ENCODE measurements at regions not wholly inside any gene's neighbourhood (a gene's known extent, or its start where the extent isn't known, plus 50 kb on each side); places are given as distances from the start of the nearest gene placed in this dataset.

- H3K27ac ChIP-seq (ENCODE audit: insufficient read depth, low read length) = no peak overlapping the region
- TF ChIP-seq EZH2 (IDR thresholded peaks at IDR 0.05; ENCODE audit: low read length, missing control alignments) = no peak
- TF ChIP-seq, protein P1, sequence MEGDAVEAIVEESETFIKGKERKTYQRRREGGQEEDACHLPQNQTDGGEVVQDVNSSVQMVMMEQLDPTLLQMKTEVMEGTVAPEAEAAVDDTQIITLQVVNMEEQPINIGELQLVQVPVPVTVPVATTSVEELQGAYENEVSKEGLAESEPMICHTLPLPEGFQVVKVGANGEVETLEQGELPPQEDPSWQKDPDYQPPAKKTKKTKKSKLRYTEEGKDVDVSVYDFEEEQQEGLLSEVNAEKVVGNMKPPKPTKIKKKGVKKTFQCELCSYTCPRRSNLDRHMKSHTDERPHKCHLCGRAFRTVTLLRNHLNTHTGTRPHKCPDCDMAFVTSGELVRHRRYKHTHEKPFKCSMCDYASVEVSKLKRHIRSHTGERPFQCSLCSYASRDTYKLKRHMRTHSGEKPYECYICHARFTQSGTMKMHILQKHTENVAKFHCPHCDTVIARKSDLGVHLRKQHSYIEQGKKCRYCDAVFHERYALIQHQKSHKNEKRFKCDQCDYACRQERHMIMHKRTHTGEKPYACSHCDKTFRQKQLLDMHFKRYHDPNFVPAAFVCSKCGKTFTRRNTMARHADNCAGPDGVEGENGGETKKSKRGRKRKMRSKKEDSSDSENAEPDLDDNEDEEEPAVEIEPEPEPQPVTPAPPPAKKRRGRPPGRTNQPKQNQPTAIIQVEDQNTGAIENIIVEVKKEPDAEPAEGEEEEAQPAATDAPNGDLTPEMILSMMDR (conservative IDR thresholded peaks at IDR 0.05 in 1 of 2, IDR thresholded peaks at IDR 0.05 in 1 of 2; ENCODE audit: low read depth in 1 of 2, low read length in 2 of 2) = no peak
- H3K9ac ChIP-seq (ENCODE audit: insufficient read depth, low read length) = no peak overlapping the region
- no peak overlapping the region for H3K4me3 ChIP-seq (replicated peaks in 1 of 4; ENCODE audit: control extremely low read depth in 1 of 4, insufficient read depth in 1 of 4, low read depth in 3 of 4, low read length in 4 of 4)
- no peaks in the 10 kb centered on the region for H4K20me1 ChIP-seq (ENCODE audit: control insufficient read depth, extremely low read depth, insufficient read depth, low read length)
- no peak overlapping the region for H3K4me2 ChIP-seq (ENCODE audit: extremely low read depth, insufficient read depth, low read length)
- no peak overlapping the region for H2AFZ ChIP-seq (ENCODE audit: low read length)
- no peaks in the 10 kb centered on the region for H3K36me3 ChIP-seq (ENCODE audit: control insufficient read depth, insufficient read depth, low read length)
- DNase-seq (ENCODE audit: low read depth in 2 of 2) = no peak
- no peaks in the 10 kb centered on the region for H3K9me3 ChIP-seq (ENCODE audit: control insufficient read depth, insufficient read depth, low read depth, low read length)
- H3K79me2 ChIP-seq (ENCODE audit: control insufficient read depth, insufficient read depth, low read length) = no peaks in the 10 kb centered on the region
- H3K4me1 ChIP-seq (ENCODE audit: control insufficient read depth, extremely low read depth, insufficient read depth, low read length) = no peaks in the 10 kb centered on the region
- H3K27me3 ChIP-seq (ENCODE audit: control insufficient read depth, insufficient read depth, low read length) = no peaks in the 10 kb centered on the region
These were observed 1932.3 kb upstream of the CDH6 start for GRCh38 chr5:29261213-29261612.

DNA sequence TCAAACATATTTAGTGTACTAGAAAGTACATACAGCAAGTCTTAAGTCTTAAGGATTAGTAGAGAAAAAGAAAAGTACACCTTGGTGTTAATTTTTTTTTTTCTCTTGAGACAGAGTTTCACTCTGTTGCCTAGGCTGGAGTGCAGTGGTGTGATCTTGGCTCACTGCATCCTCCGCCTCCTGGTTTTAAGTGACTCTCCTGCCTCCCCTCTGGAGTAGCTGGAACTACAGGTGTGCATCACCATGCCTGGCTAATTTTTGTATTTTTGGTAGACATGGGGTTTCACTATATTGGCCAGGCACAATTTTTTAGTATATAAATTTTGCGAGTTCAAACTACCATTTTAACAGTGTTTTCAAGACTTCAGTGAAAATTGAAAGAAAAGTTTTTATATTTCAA lies 1941.1 kb upstream of the CDH6 start:
- TF ChIP-seq, protein P1 (conservative IDR thresholded peaks at IDR 0.05 in 1 of 2, IDR thresholded peaks at IDR 0.05 in 1 of 2; ENCODE audit: low read depth in 1 of 2, low read length in 2 of 2) = no peak
- TF ChIP-seq EZH2 (IDR thresholded peaks at IDR 0.05; ENCODE audit: low read length, missing control alignments) = no peak
- H3K27me3 ChIP-seq (ENCODE audit: control insufficient read depth, insufficient read depth, low read length) = no peaks in the 10 kb centered on the region

DNA sequence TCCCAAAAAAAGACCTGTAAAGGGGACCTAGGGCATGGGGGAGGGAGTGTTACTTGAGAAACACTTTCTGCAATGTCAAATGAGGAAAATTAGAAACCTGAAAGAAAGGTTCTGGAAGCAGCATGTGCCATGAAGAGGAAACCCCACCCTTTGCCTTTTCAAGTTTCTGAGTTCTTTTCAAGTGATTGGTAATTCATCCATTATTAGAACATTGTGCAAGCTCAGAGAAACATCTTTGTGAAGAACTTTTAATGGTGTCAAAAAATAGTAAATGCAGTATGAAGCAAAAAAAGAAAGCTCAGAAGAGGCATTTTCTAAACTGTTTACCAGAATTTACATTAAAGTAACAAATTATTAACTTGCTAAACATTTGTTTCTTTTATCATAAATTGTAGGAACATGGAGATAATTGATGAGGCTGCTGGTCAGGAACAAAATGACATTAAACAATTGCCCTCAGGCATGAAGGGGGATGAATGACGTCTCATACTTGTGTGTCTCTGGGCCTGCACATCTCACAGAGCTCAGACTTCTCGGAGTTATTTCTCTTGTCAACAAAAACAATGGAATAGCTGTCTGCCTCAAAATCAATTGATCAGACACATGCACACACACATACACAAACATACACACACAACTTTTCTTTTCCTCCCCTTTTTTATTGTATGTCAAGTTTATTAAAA lies 1946.0 kb upstream of the CDH6 start:
- Histone ChIP-seq H3K9me3 (ENCODE audit: control insufficient read depth, insufficient read depth, low read depth, low read length) (no peaks in the 10 kb centered on the region), H3K36me3 (ENCODE audit: control insufficient read depth, insufficient read depth, low read length) (no peaks in the 10 kb centered on the region), H3K4me1 (ENCODE audit: control insufficient read depth, extremely low read depth, insufficient read depth, low read length) (no peaks in the 10 kb centered on the region), H2AFZ (ENCODE audit: low read length) (no peak overlapping the region), H3K9ac (ENCODE audit: insufficient read depth, low read length) (no peak overlapping the region), H3K27ac (ENCODE audit: insufficient read depth, low read length) (no peak overlapping the region), H3K79me2 (ENCODE audit: control insufficient read depth, insufficient read depth, low read length) (no peaks in the 10 kb centered on the region), H3K27me3 (ENCODE audit: control insufficient read depth, insufficient read depth, low read length) (no peaks in the 10 kb centered on the region), H3K4me2 (ENCODE audit: extremely low read depth, insufficient read depth, low read length) (no peak overlapping the region), H4K20me1 (ENCODE audit: control insufficient read depth, extremely low read depth, insufficient read depth, low read length) (no peaks in the 10 kb centered on the region), H3K4me3 (replicated peaks in 1 of 4; ENCODE audit: control extremely low read depth in 1 of 4, insufficient read depth in 1 of 4, low read depth in 3 of 4, low read length in 4 of 4) (no peak overlapping the region)
- DNase-seq (ENCODE audit: low read depth in 2 of 2) = no peak
- TF ChIP-seq, protein P1 (conservative IDR thresholded peaks at IDR 0.05 in 1 of 2, IDR thresholded peaks at IDR 0.05 in 1 of 2; ENCODE audit: low read depth in 1 of 2, low read length in 2 of 2) = no peak
- no peak for TF ChIP-seq EZH2 (IDR thresholded peaks at IDR 0.05; ENCODE audit: low read length, missing control alignments)

More for the DNA sequence above, 1941.1 kb upstream of the CDH6 start:
- Histone ChIP-seq H3K4me2 (ENCODE audit: extremely low read depth, insufficient read depth, low read length) (no peak overlapping the region), H3K4me1 (ENCODE audit: control insufficient read depth, extremely low read depth, insufficient read depth, low read length) (no peaks in the 10 kb centered on the region), H4K20me1 (ENCODE audit: control insufficient read depth, extremely low read depth, insufficient read depth, low read length) (no peaks in the 10 kb centered on the region), H3K27ac (ENCODE audit: insufficient read depth, low read length) (no peak overlapping the region), H3K9ac (ENCODE audit: insufficient read depth, low read length) (no peak overlapping the region), H2AFZ (ENCODE audit: low read length) (no peak overlapping the region), H3K9me3 (ENCODE audit: control insufficient read depth, insufficient read depth, low read depth, low read length) (no peaks in the 10 kb centered on the region), H3K36me3 (ENCODE audit: control insufficient read depth, insufficient read depth, low read length) (no peaks in the 10 kb centered on the region), H3K4me3 (replicated peaks in 1 of 4; ENCODE audit: control extremely low read depth in 1 of 4, insufficient read depth in 1 of 4, low read depth in 3 of 4, low read length in 4 of 4) (no peak overlapping the region), H3K79me2 (ENCODE audit: control insufficient read depth, insufficient read depth, low read length) (no peaks in the 10 kb centered on the region)
- no peak for DNase-seq (ENCODE audit: low read depth in 2 of 2)

All from fibroblast of lung (primary cell).